PC-3 (cell line): ENCODE measurements at regions not wholly inside any gene's neighbourhood (a gene's known extent, or its start where the extent isn't known, plus 50 kb on each side); places are given as distances from the start of the nearest gene placed in this dataset.

ENCODE experiments used
- CTCF ChIP-seq: fragments of 300-600 bp; sonication (generic); conservative IDR thresholded peaks from 2 replicates; pipeline ENCODE4 v1.5.1; 2017; ENCODE audit warnings: antibody characterized with exemption, low read depth, mild to moderate bottlenecking, low read length
- EZH2phosphoT487 ChIP-seq: fragments of 300-600 bp; sonication (generic); IDR thresholded peaks from 2 replicates; pipeline ENCODE4 v1.6.1; 2018; ENCODE audit warnings: mild to moderate bottlenecking, antibody characterized with exemption, low read length, borderline replicate concordance

- TF ChIP-seq CTCF (no peak), EZH2phosphoT487 (no peak)
Measured at GRCh38 chr13:98083507-98083906, 59.4 kb upstream of the FARP1 start.
